PC-3 (cell line): ENCODE measurements at regions not wholly inside any gene's neighbourhood (a gene's known extent, or its start where the extent isn't known, plus 50 kb on each side); places are given as distances from the start of the nearest gene placed in this dataset.

Experiments
- EZH2 ChIP-seq: fragments of 300-600 bp; sonication (generic); IDR thresholded peaks from one replicate; pipeline ENCODE4 v1.6.1; 2017; ENCODE audit warnings: antibody characterized with exemption, mild to moderate bottlenecking, low read length; ENCODE audit not compliant: unreplicated experiment
- EZH2phosphoT487 ChIP-seq: fragments of 300-600 bp; sonication (generic); IDR thresholded peaks from 2 replicates; pipeline ENCODE4 v1.6.1; 2018; ENCODE audit warnings: mild to moderate bottlenecking, antibody characterized with exemption, low read length, borderline replicate concordance
- TF ChIP-seq, protein P1 (sequence below): fragments of 300-600 bp; sonication (generic); conservative IDR thresholded peaks from 2 replicates; pipeline ENCODE4 v1.5.1; 2017; ENCODE audit warnings: antibody characterized with exemption, low read depth, mild to moderate bottlenecking, low read length

DNA sequence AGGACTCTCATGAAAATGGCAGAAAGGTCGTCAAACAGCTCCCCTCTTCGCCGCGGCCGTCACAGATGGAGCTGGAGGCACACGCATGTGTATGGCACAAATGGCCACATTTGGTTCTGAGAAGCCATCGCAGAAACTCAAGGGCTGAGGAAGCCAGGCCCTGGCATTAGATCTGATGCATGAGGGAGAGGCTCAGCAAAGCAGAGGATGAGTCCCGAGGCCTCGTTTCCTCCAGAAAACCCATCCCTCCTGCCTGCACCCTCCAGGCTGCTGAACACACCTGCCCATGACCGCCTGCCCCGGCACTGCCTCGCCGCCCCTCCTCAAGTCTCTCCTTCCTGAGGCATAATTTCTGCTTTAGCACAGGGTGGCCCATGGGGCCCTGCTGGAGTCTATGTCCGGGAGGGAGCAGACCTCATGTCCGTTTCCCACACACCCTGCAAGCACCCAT is 240.3 kb downstream of the DLL1 start:
- TF ChIP-seq EZH2 (no peak), EZH2phosphoT487 (no peak)
- TF ChIP-seq, protein P1, sequence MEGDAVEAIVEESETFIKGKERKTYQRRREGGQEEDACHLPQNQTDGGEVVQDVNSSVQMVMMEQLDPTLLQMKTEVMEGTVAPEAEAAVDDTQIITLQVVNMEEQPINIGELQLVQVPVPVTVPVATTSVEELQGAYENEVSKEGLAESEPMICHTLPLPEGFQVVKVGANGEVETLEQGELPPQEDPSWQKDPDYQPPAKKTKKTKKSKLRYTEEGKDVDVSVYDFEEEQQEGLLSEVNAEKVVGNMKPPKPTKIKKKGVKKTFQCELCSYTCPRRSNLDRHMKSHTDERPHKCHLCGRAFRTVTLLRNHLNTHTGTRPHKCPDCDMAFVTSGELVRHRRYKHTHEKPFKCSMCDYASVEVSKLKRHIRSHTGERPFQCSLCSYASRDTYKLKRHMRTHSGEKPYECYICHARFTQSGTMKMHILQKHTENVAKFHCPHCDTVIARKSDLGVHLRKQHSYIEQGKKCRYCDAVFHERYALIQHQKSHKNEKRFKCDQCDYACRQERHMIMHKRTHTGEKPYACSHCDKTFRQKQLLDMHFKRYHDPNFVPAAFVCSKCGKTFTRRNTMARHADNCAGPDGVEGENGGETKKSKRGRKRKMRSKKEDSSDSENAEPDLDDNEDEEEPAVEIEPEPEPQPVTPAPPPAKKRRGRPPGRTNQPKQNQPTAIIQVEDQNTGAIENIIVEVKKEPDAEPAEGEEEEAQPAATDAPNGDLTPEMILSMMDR = no peak
